Liver (tissue), 8 donors: ENCODE measurements at regions not wholly inside any gene's neighbourhood (a gene's known extent, or its start where the extent isn't known, plus 50 kb on each side); places are given as distances from the start of the nearest gene placed in this dataset.

Source experiments
- DNase-seq: peaks from one replicate; pipeline ENCODE4 v3.0.0-alpha.2; 2017; ENCODE audit warnings: low spot score
- H3K27ac ChIP-seq, 2 donors: one replicate each; pipeline ENCODE4 v1.7.0; 2013; ENCODE audit warnings: inconsistent platforms in 2 of 2, low read length in 2 of 2, control low read depth in 1 of 2, low read depth in 1 of 2, mild to moderate bottlenecking in 1 of 2
- H3K27me3 ChIP-seq, 4 donors: one replicate each; pipeline versions ENCODE4 v1.6.1 to v1.7.0; 2013; ENCODE audit warnings: low read length in 3 of 4, inconsistent platforms in 1 of 4, mild to moderate bottlenecking in 1 of 4, moderate library complexity in 1 of 4; ENCODE audit not compliant: control insufficient read depth in 4 of 4, insufficient read depth in 4 of 4
- H3K36me3 ChIP-seq, 4 donors: one replicate each; pipeline versions ENCODE4 v1.6.1 to v1.7.0; 2013; ENCODE audit warnings: low read length in 3 of 4, mild to moderate bottlenecking in 3 of 4, low read depth in 1 of 4, moderate library complexity in 1 of 4; ENCODE audit not compliant: control insufficient read depth in 4 of 4, insufficient read depth in 3 of 4
- H3K4me1 ChIP-seq, 4 donors: one replicate each; pipeline versions ENCODE4 v1.6.1 to v1.7.0; 2013; ENCODE audit warnings: low read length in 3 of 4, mild to moderate bottlenecking in 3 of 4, moderate library complexity in 1 of 4; ENCODE audit not compliant: control insufficient read depth in 4 of 4, insufficient read depth in 4 of 4
- H3K4me3 ChIP-seq, 3 donors: one replicate each; pipeline versions ENCODE4 v1.6.1 to v1.7.0; 2013; ENCODE audit warnings: low read length in 3 of 3, control low read depth in 1 of 3, low read depth in 1 of 3, mild to moderate bottlenecking in 1 of 3
- H3K9ac ChIP-seq, 2 donors: one replicate each; pipeline ENCODE4 v1.7.0; 2013; ENCODE audit warnings: low read length in 2 of 2, mild to moderate bottlenecking in 2 of 2, moderate library complexity in 2 of 2, control low read depth in 1 of 2, low read depth in 1 of 2
- H3K9me3 ChIP-seq, 4 donors: one replicate each; pipeline versions ENCODE4 v1.6.1 to v1.7.0; 2013; ENCODE audit warnings: low read length in 3 of 4; ENCODE audit not compliant: control insufficient read depth in 4 of 4
- ATF3 ChIP-seq: IDR thresholded peaks from 2 replicates; pipeline ENCODE4 v1.6.1; 2016; ENCODE audit warnings: antibody characterized with exemption
- CTCF ChIP-seq: fragments of 150-350 bp; IDR thresholded peaks from 2 replicates; pipeline ENCODE4 v1.5.1; 2017; ENCODE audit warnings: improper control_type of control experiment, low read depth, low read length; ENCODE audit not compliant: missing input control
- EGR1 ChIP-seq, 2 donors: IDR thresholded peaks; 2 replicates each; pipeline ENCODE4 v1.6.1; 2016 to 2018; ENCODE audit warnings: antibody characterized with exemption in 2 of 2, low read depth in 2 of 2
- FOXA2 ChIP-seq: IDR thresholded peaks from 2 replicates; pipeline ENCODE4 v1.6.1; 2016; ENCODE audit warnings: antibody characterized with exemption
- GABPA ChIP-seq, 2 donors: IDR thresholded peaks in 1 of 2; conservative IDR thresholded peaks in 1 of 2; 2 replicates each; pipeline ENCODE4 v1.6.1; 2016; ENCODE audit warnings: antibody characterized with exemption in 2 of 2, mild to moderate bottlenecking in 1 of 2, moderate library complexity in 1 of 2
- HNF4A ChIP-seq, 2 donors: conservative IDR thresholded peaks; 2 replicates each; pipeline ENCODE4 v1.6.1; 2016; ENCODE audit warnings: antibody characterized with exemption in 2 of 2, mild to moderate bottlenecking in 2 of 2
- HNF4G ChIP-seq: IDR thresholded peaks from 2 replicates; pipeline ENCODE4 v1.6.1; 2016; ENCODE audit warnings: antibody characterized with exemption
- JUND ChIP-seq, 2 donors: IDR thresholded peaks; 2 replicates each; pipeline ENCODE4 v1.6.1; 2016; ENCODE audit warnings: antibody characterized with exemption in 2 of 2
- MAX ChIP-seq: IDR thresholded peaks from 2 replicates; pipeline ENCODE4 v1.6.1; 2016; ENCODE audit warnings: antibody characterized with exemption
- NR2F2 ChIP-seq: IDR thresholded peaks from 2 replicates; pipeline ENCODE4 v1.6.1; 2016; ENCODE audit warnings: antibody characterized with exemption
- RAD21 ChIP-seq, 2 donors: IDR thresholded peaks; 2 replicates each; pipeline ENCODE4 v1.6.1; 2016; ENCODE audit warnings: antibody characterized with exemption in 2 of 2, mild to moderate bottlenecking in 2 of 2
- RXRA ChIP-seq, 2 donors: IDR thresholded peaks; 2 replicates each; pipeline ENCODE4 v1.6.1; 2017 to 2018; ENCODE audit warnings: antibody characterized with exemption in 2 of 2, mild to moderate bottlenecking in 1 of 2
- SP1 ChIP-seq: IDR thresholded peaks from 2 replicates; pipeline ENCODE4 v1.6.1; 2018; ENCODE audit warnings: antibody characterized with exemption, mild to moderate bottlenecking
- TAF1 ChIP-seq: conservative IDR thresholded peaks from 2 replicates; pipeline ENCODE4 v1.6.1; 2016; ENCODE audit warnings: antibody characterized with exemption, mild to moderate bottlenecking
- YY1 ChIP-seq: IDR thresholded peaks from 2 replicates; pipeline ENCODE4 v1.6.1; 2016; ENCODE audit warnings: antibody characterized with exemption, mild to moderate bottlenecking
- WGBS: extraction: QIAGEN DNeasy Blood & Tissue Kit; methylation state at CpG from one replicate; pipeline ENCODE4 v1.1.7; 2013; 5-methylcytosine and 5-hydroxymethylcytosine counted together
- TF ChIP-seq, protein P1 (sequence below): IDR thresholded peaks from 2 replicates; pipeline ENCODE4 v1.6.1; 2016; ENCODE audit warnings: antibody characterized with exemption
- donor health status: healthy.
- donor health status: healthy.
- donor health status: healthy.
- donor health status: healthy.
- donor health status: healthy.

DNA sequence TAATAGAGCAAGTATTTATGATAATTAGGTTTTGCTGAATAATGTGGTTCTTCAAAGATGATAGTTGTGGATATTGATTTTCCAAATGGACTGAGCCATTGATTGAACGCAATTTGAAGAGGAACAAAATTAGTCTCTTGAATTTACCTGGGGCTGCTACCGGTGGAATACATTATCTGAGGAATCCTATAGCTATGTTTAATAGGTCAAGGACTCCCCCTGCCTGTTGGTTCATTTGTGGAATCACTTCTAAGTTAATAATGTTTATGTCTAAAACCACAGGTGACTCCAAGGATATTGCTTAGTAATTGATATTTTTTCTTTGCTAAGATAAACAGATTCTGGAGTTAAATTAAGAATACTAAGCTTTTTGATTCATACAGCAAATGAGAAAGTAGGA lies 576.0 kb upstream of the PABPC4L start:
- H3K9ac ChIP-seq = no peak overlapping the region
- H3K27me3 ChIP-seq = no peaks in the 10 kb centered on the region
- no peak overlapping the region for H3K27ac ChIP-seq
- no peak overlapping the region for H3K4me3 ChIP-seq
- DNase-seq = no peak
- WGBS = 41% methylated on average over 2 of the region's 2 CpGs
- no peaks in the 10 kb centered on the region for H3K4me1 ChIP-seq
- H3K9me3 ChIP-seq = peaks cover 0 to 9% (median 2%) of the 10 kb centered on the region in 4 donors
- TF ChIP-seq EGR1 (IDR thresholded peaks at IDR 0.05; ENCODE audit: low read depth in 2 of 2) (no peak), SP1 (no peak), HNF4G (no peak), MAX (no peak), ATF3 (no peak), GABPA (IDR thresholded peaks at IDR 0.05 in 1 of 2, conservative IDR thresholded peaks at IDR 0.05 in 1 of 2) (no peak), TAF1 (no peak), FOXA2 (no peak), HNF4A (conservative IDR thresholded peaks at IDR 0.05) (no peak), JUND (IDR thresholded peaks at IDR 0.05) (no peak), CTCF (no peak), RAD21 (IDR thresholded peaks at IDR 0.05) (no peak)
- TF ChIP-seq, protein P1, sequence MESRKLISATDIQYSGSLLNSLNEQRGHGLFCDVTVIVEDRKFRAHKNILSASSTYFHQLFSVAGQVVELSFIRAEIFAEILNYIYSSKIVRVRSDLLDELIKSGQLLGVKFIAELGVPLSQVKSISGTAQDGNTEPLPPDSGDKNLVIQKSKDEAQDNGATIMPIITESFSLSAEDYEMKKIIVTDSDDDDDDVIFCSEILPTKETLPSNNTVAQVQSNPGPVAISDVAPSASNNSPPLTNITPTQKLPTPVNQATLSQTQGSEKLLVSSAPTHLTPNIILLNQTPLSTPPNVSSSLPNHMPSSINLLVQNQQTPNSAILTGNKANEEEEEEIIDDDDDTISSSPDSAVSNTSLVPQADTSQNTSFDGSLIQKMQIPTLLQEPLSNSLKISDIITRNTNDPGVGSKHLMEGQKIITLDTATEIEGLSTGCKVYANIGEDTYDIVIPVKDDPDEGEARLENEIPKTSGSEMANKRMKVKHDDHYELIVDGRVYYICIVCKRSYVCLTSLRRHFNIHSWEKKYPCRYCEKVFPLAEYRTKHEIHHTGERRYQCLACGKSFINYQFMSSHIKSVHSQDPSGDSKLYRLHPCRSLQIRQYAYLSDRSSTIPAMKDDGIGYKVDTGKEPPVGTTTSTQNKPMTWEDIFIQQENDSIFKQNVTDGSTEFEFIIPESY = no peak
- H3K36me3 ChIP-seq = no peaks in the 10 kb centered on the region

- H3K9me3 ChIP-seq = peaks cover 0 to 9% (median 2%) of the 10 kb centered on the region in 4 donors
- H3K9ac ChIP-seq = no peak overlapping the region
- TF ChIP-seq FOXA2 (no peak), EGR1 (IDR thresholded peaks at IDR 0.05; ENCODE audit: low read depth in 2 of 2) (no peak), NR2F2 (no peak), CTCF (no peak), RAD21 (IDR thresholded peaks at IDR 0.05) (no peak), YY1 (no peak), SP1 (no peak), HNF4A (conservative IDR thresholded peaks at IDR 0.05) (no peak), RXRA (IDR thresholded peaks at IDR 0.05) (no peak)
- TF ChIP-seq, protein P1 = no peak
- no peak overlapping the region for H3K4me3 ChIP-seq
- no peaks in the 10 kb centered on the region for H3K36me3 ChIP-seq
- no peaks in the 10 kb centered on the region for H3K4me1 ChIP-seq
- no peak overlapping the region for H3K27ac ChIP-seq
- 75% methylated on average over 4 of the region's 4 CpGs for WGBS
- H3K27me3 ChIP-seq = no peaks in the 10 kb centered on the region
- DNase-seq = no peak
Measured at GRCh38 chr4:134773497-134774000, 572.0 kb upstream of the PABPC4L start.
